H1 (cell line): ENCODE measurements at regions not wholly inside any gene's neighbourhood (a gene's known extent, or its start where the extent isn't known, plus 50 kb on each side); places are given as distances from the start of the nearest gene placed in this dataset.
A peak's percentile ranks its signal among the peaks of the same experiment; 100 is the strongest.

Source experiments
- CTCF ChIA-PET: fragments of 300-600 bp; sonication (Branson Sonifier 250); formaldehyde crosslinking; loops from one replicate; lab custom pipeline; 2021; ENCODE audit not compliant: partially characterized antibody; lab: Charles Lee
- POLR2A ChIA-PET: fragments of 300-600 bp; sonication (Branson Sonifier 250); formaldehyde crosslinking; loops from one replicate; lab custom pipeline; 2021; ENCODE audit warnings: inconsistent platforms; ENCODE audit not compliant: partially characterized antibody; lab: Charles Lee
- DNase-seq, 2 experiments: peaks; one replicate each; pipeline versions ENCODE4 v3.0.0 to v3.0.0-alpha.2; 2010 to 2022; ENCODE audit warnings: low spot score in 2 of 2, low read depth in 1 of 2, mixed read lengths in 1 of 2
- FAIRE-seq: peaks from 2 replicates; lab custom pipeline; 2011; peaks lifted over from hg19 to GRCh38; lab: Jason Lieb, UNC
- H2AFZ ChIP-seq: 2 replicates; pipeline ENCODE4 v1.8.1; 2012; ENCODE audit warnings: low read length, inconsistent platforms
- H2AK5ac ChIP-seq: 2 replicates; pipeline ENCODE4 v1.6.1; 2013; ENCODE audit warnings: low read depth, low read length
- H2BK120ac ChIP-seq: replicated peaks from 2 replicates; pipeline ENCODE3; 2013; ENCODE audit warnings: low read depth, low read length, inconsistent platforms
- H2BK12ac ChIP-seq: 2 replicates; pipeline ENCODE4 v1.6.1; 2013; ENCODE audit warnings: low read depth, low read length
- H2BK15ac ChIP-seq: 2 replicates; pipeline ENCODE4 v1.6.1; 2013; ENCODE audit warnings: low read length
- H2BK20ac ChIP-seq: 2 replicates; pipeline ENCODE4 v1.6.1; 2013; ENCODE audit warnings: low read length
- H2BK5ac ChIP-seq: 2 replicates; pipeline ENCODE4 v1.6.1; 2013; ENCODE audit warnings: low read depth, low read length
- H3K14ac ChIP-seq: 2 replicates; pipeline ENCODE4 v1.6.1; 2013; ENCODE audit warnings: inconsistent platforms; ENCODE audit not compliant: insufficient read length
- H3K18ac ChIP-seq: 2 replicates; pipeline ENCODE4 v1.6.1; 2013; ENCODE audit warnings: low read length; ENCODE audit errors: extremely low read depth
- H3K23ac ChIP-seq: 2 replicates; pipeline ENCODE4 v1.6.1; 2013; ENCODE audit warnings: inconsistent platforms; ENCODE audit not compliant: insufficient read length
- H3K23me2 ChIP-seq: 2 replicates; pipeline ENCODE4 v1.6.1; 2013; ENCODE audit warnings: low read depth, low read length
- H3K27ac ChIP-seq: 2 replicates; pipeline ENCODE4 v1.6.1; 2011; ENCODE audit warnings: low read depth, low read length, inconsistent platforms
- H3K27me3 ChIP-seq, 4 experiments: replicated peaks in 1 of 4; 1 replicate in 1 of 4; 2 replicates in 3 of 4; pipeline versions ENCODE4 v1.6.1 to v1.8.1; 2011 to 2013; ENCODE audit warnings: low read length in 3 of 4, mild to moderate bottlenecking in 3 of 4, inconsistent platforms in 2 of 4, mixed read lengths in 2 of 4, moderate library complexity in 1 of 4; ENCODE audit not compliant: control insufficient read depth in 3 of 4, insufficient read depth in 3 of 4; ENCODE audit errors: extremely low read depth in 1 of 4
- H3K36me3 ChIP-seq, 4 experiments: 2 replicates each; pipeline versions ENCODE4 v1.6.1 to v1.8.1; 2011 to 2013; ENCODE audit warnings: mild to moderate bottlenecking in 4 of 4, low read length in 3 of 4, moderate library complexity in 2 of 4, control low read depth in 1 of 4, inconsistent platforms in 1 of 4; ENCODE audit not compliant: insufficient read depth in 4 of 4, control insufficient read depth in 2 of 4
- H3K4ac ChIP-seq: replicated peaks from 2 replicates; pipeline ENCODE3; 2013; ENCODE audit warnings: low read length, low read depth, mixed read lengths, inconsistent platforms; ENCODE audit not compliant: insufficient read length
- H3K4me1 ChIP-seq, 4 experiments: replicated peaks in 1 of 4; 1 replicate in 1 of 4; 2 replicates in 3 of 4; pipeline versions ENCODE4 v1.6.1 to v1.8.1; 2011 to 2013; ENCODE audit warnings: low read length in 3 of 4, inconsistent platforms in 2 of 4, mixed read lengths in 1 of 4; ENCODE audit not compliant: insufficient read depth in 4 of 4, control insufficient read depth in 3 of 4
- H3K4me2 ChIP-seq, 2 experiments: 2 replicates each; pipeline versions ENCODE4 v1.6.1 to v1.8.1; 2011 to 2013; ENCODE audit warnings: low read depth in 2 of 2, low read length in 2 of 2, control low read depth in 1 of 2, inconsistent platforms in 1 of 2, mild to moderate bottlenecking in 1 of 2; ENCODE audit not compliant: insufficient read depth in 1 of 2
- H3K4me3 ChIP-seq, 4 experiments: fragments of 200-600, 300-600 bp in 1 of 4; sonication (generic), shearing (Covaris generic), sonication (Bioruptor Twin) in 1 of 4; 2 replicates each; pipeline versions ENCODE4 v1.5.1 to v1.8.1; 2011 to 2016; ENCODE audit warnings: low read length in 4 of 4, low read depth in 3 of 4, control low read depth in 2 of 4, inconsistent platforms in 2 of 4, mild to moderate bottlenecking in 2 of 4, mixed read lengths in 1 of 4, moderate library complexity in 1 of 4; ENCODE audit not compliant: insufficient read depth in 2 of 4; ENCODE audit errors: extremely low read depth in 1 of 4
- H3K56ac ChIP-seq: replicated peaks from 2 replicates; pipeline ENCODE3; 2013; ENCODE audit warnings: low read depth, mild to moderate bottlenecking, mixed read lengths, low read length, inconsistent platforms; ENCODE audit not compliant: insufficient read length
- H3K79me1 ChIP-seq: 2 replicates; pipeline ENCODE4 v1.6.1; 2013; ENCODE audit warnings: low read depth, low read length, control low read depth
- H3K79me2 ChIP-seq, 2 experiments: 2 replicates each; pipeline versions ENCODE4 v1.6.1 to v1.8.1; 2012 to 2013; ENCODE audit warnings: low read length in 2 of 2, mild to moderate bottlenecking in 2 of 2, inconsistent platforms in 1 of 2; ENCODE audit not compliant: insufficient read depth in 2 of 2, control insufficient read depth in 1 of 2
- H3K9ac ChIP-seq, 4 experiments: replicated peaks in 1 of 4; 1 replicate in 1 of 4; 2 replicates in 3 of 4; pipeline versions ENCODE4 v1.6.1 to v1.8.1; 2011 to 2013; ENCODE audit warnings: low read depth in 3 of 4, low read length in 3 of 4, control low read depth in 2 of 4, mild to moderate bottlenecking in 2 of 4, moderate library complexity in 2 of 4, inconsistent platforms in 1 of 4; ENCODE audit errors: extremely low read depth in 1 of 4
- H3K9me3 ChIP-seq, 2 experiments: 2 replicates each; pipeline versions ENCODE4 v1.6.1 to v1.8.1; 2012 to 2013; ENCODE audit warnings: mild to moderate bottlenecking in 2 of 2, moderate library complexity in 2 of 2, control low read depth in 1 of 2, inconsistent platforms in 1 of 2, low read depth in 1 of 2, low read length in 1 of 2, mixed read lengths in 1 of 2; ENCODE audit not compliant: insufficient read depth in 2 of 2
- H4K20me1 ChIP-seq, 2 experiments: replicated peaks in 1 of 2; 2 replicates each; pipeline versions ENCODE3 to v1.8.1; 2011 to 2013; ENCODE audit warnings: inconsistent platforms in 2 of 2, low read length in 2 of 2, mild to moderate bottlenecking in 1 of 2; ENCODE audit not compliant: insufficient read depth in 2 of 2, control insufficient read depth in 1 of 2
- H4K5ac ChIP-seq: 2 replicates; pipeline ENCODE4 v1.6.1; 2013; ENCODE audit warnings: low read length, low read depth, mixed read lengths, inconsistent platforms; ENCODE audit not compliant: insufficient read length
- H4K8ac ChIP-seq: 2 replicates; pipeline ENCODE4 v1.8.0; 2013; ENCODE audit warnings: mild to moderate bottlenecking, moderate library complexity, low read length, inconsistent platforms; ENCODE audit not compliant: insufficient read depth; ENCODE audit errors: extremely low read depth
- H4K91ac ChIP-seq: replicated peaks from 2 replicates; pipeline ENCODE3; 2013; ENCODE audit warnings: low read length, mixed read lengths, inconsistent platforms; ENCODE audit not compliant: insufficient read length
- ATF3 ChIP-seq: IDR thresholded peaks from 2 replicates; pipeline ENCODE4 v1.6.1; 2011; ENCODE audit warnings: low read depth, mild to moderate bottlenecking, low read length; ENCODE audit not compliant: insufficient read depth
- CTCF ChIP-seq, 3 experiments: IDR thresholded peaks; 1 replicate in 2 of 3; 2 replicates in 1 of 3; pipeline versions ENCODE4 v1.5.1 to v1.6.1; 2011; ENCODE audit warnings: low read length in 3 of 3, mild to moderate bottlenecking in 3 of 3, inconsistent platforms in 2 of 3, low read depth in 1 of 3, moderate library complexity in 1 of 3; ENCODE audit not compliant: insufficient read depth in 1 of 3; ENCODE audit errors: control extremely low read depth in 1 of 3
- KDM4A ChIP-seq: IDR thresholded peaks from one replicate; pipeline ENCODE4 v1.7.1; 2012; ENCODE audit warnings: low read depth, mild to moderate bottlenecking, moderate library complexity, low read length, inconsistent platforms; ENCODE audit not compliant: severe bottlenecking
- RAD21 ChIP-seq, 2 experiments: IDR thresholded peaks in 1 of 2; conservative IDR thresholded peaks in 1 of 2; 2 replicates each; pipeline ENCODE4 v1.6.1; 2011; ENCODE audit warnings: low read depth in 2 of 2, low read length in 2 of 2, improper control_type of control experiment in 1 of 2, inconsistent platforms in 1 of 2, mild to moderate bottlenecking in 1 of 2, moderate library complexity in 1 of 2
- SIRT6 ChIP-seq: IDR thresholded peaks from one replicate; pipeline ENCODE4 v1.7.1; 2012; ENCODE audit warnings: low read length, inconsistent platforms
- TBP ChIP-seq: IDR thresholded peaks from 2 replicates; pipeline ENCODE4 v1.6.1; 2011; ENCODE audit warnings: low read depth, low read length, improper control_type of control experiment
- WGBS, 2 experiments: shearing (Covaris generic) in 1 of 2; methylation state at CpG; one replicate each; pipeline versions ENCODE4 v1.1.6 to v1.1.7; 2013 to 2015; ENCODE audit warnings: low lambda C conversion rate in 2 of 2, mixed read lengths in 2 of 2, inconsistent platforms in 1 of 2, low coverage in 1 of 2, missing lambda C conversion rate in 1 of 2; ENCODE audit not compliant: insufficient replicate concordance in 2 of 2, insufficient coverage in 1 of 2, insufficient read length in 1 of 2; ENCODE audit errors: extremely low coverage in 1 of 2, missing lambda C conversion rate in 1 of 2; 5-methylcytosine and 5-hydroxymethylcytosine counted together

GRCh38 chr1:13965770-13966398, 265.9 kb downstream of the PRDM2 start:
- H4K91ac ChIP-seq = no peak overlapping the region
- H3K27me3 ChIP-seq = no peaks in the 10 kb centered on the region
- H3K9me3 ChIP-seq = peaks cover 2 to 5% of the 10 kb centered on the region in 2 experiments; a peak in 3 of 4 replicates
- no peaks in the 10 kb centered on the region for H4K20me1 ChIP-seq
- H3K9ac ChIP-seq = no peak overlapping the region
- H3K4me3 ChIP-seq = no peak overlapping the region
- ChIA-PET CTCF (interaction anchor here (0.6 to 2.3 kb wide), 28 partner anchors 8 to 1090 kb away, joined by 3 to 13 read pairs (median 3); no protein-coding TSS in a partner anchor), POLR2A (no interaction called here)
- DNase-seq = peak; percentile 33 to 61
- H3K23me2 ChIP-seq = no peaks in the 10 kb centered on the region; the same call in 1 of the 2 replicates
- TF ChIP-seq TBP (no peak), KDM4A (no peak), ATF3 (no peak), RAD21 (IDR thresholded peaks at IDR 0.05 in 1 of 2, conservative IDR thresholded peaks at IDR 0.05 in 1 of 2; ENCODE audit: low read depth in 2 of 2, low read length in 2 of 2) (peak; percentile 97), CTCF (IDR thresholded peaks at IDR 0.05; ENCODE audit: control extremely low read depth in 1 of 3, insufficient read depth in 1 of 3, low read depth in 1 of 3, low read length in 3 of 3) (peak; percentile 75 to 89 (median 86)), SIRT6 (no peak)
- H2BK15ac ChIP-seq = no peak overlapping the region
- no peak overlapping the region for H2BK20ac ChIP-seq
- peak; percentile 70 for FAIRE-seq
- no peak overlapping the region for H2BK120ac ChIP-seq
- H2BK5ac ChIP-seq = no peak overlapping the region
- H3K79me1 ChIP-seq = no peaks in the 10 kb centered on the region
- no peak overlapping the region; the same call in 1 of the 2 replicates for H2BK12ac ChIP-seq
- no peak overlapping the region for H2AK5ac ChIP-seq
- no peaks in the 10 kb centered on the region for H3K36me3 ChIP-seq
- no peak overlapping the region for H3K18ac ChIP-seq
- H4K5ac ChIP-seq = no peak overlapping the region
- 64% methylated on average over 6 of the region's 8 CpGs; no CpG with 5 or more reads in 1 of the 2 experiments for WGBS, 2 experiments
- H3K27ac ChIP-seq = no peak overlapping the region
- no peak overlapping the region for H3K56ac ChIP-seq
- no peak overlapping the region for H3K4me2 ChIP-seq
- peak overlapping the region; percentile 97 for H2AFZ ChIP-seq
- no peak overlapping the region for H3K14ac ChIP-seq
- no peak overlapping the region for H4K8ac ChIP-seq
- no peak overlapping the region for H3K23ac ChIP-seq
- no peaks in the 10 kb centered on the region for H3K79me2 ChIP-seq
- H3K4me1 ChIP-seq = no peaks in the 10 kb centered on the region; a peak in 1 of 7 replicates
- H3K4ac ChIP-seq = no peak overlapping the region
